Bronchial epithelial cell (primary cell): ENCODE measurements at regions not wholly inside any gene's neighbourhood (a gene's known extent, or its start where the extent isn't known, plus 50 kb on each side); places are given as distances from the start of the nearest gene placed in this dataset.
A peak's percentile ranks its signal among the peaks of the same experiment; 100 is the strongest.

Experiments used
- DNase-seq: peaks from one replicate; pipeline ENCODE4 v3.0.0-alpha.2; 2010; ENCODE audit warnings: low read depth
- FAIRE-seq: peaks from 2 replicates; lab custom pipeline; 2011; peaks lifted over from hg19 to GRCh38; lab: Jason Lieb, UNC
- H3K27me3 ChIP-seq: 2 replicates; pipeline ENCODE4 v1.5.1; 2011; ENCODE audit warnings: low read length; ENCODE audit not compliant: control insufficient read depth, insufficient read depth
- H3K36me3 ChIP-seq: 2 replicates; pipeline ENCODE4 v1.5.1; 2011; ENCODE audit warnings: low read length; ENCODE audit not compliant: control insufficient read depth, insufficient read depth
- H3K4me3 ChIP-seq: 2 replicates; pipeline ENCODE4 v1.5.1; 2011; ENCODE audit warnings: mild to moderate bottlenecking, low read depth, low read length, control low read depth
- CTCF ChIP-seq: IDR thresholded peaks from 2 replicates; pipeline ENCODE4 v1.5.1; 2011; ENCODE audit warnings: mild to moderate bottlenecking, moderate library complexity, low read length, control low read depth, inconsistent platforms; ENCODE audit not compliant: insufficient read depth, severe bottlenecking

GRCh38 chr9:16147726-16148125 is 594.9 kb downstream of the CCDC171 start:
- TF ChIP-seq CTCF = no peak
- Histone ChIP-seq H3K4me3 (no peak overlapping the region), H3K36me3 (no peaks in the 10 kb centered on the region), H3K27me3 (no peaks in the 10 kb centered on the region)
- FAIRE-seq = no peak
- DNase-seq = no peak

GRCh38 chr9:16150501-16150900 is 597.7 kb downstream of the CCDC171 start:
- Histone ChIP-seq H3K36me3 (no peaks in the 10 kb centered on the region), H3K27me3 (no peaks in the 10 kb centered on the region), H3K4me3 (no peak overlapping the region)
- DNase-seq (no peak), FAIRE-seq (no peak)
- no peak for TF ChIP-seq CTCF

- FAIRE-seq (peak; percentile 68), DNase-seq (no peak)
- no peak overlapping the region for H3K4me3 ChIP-seq
- no peaks in the 10 kb centered on the region for H3K27me3 ChIP-seq
- TF ChIP-seq CTCF = no peak
- H3K36me3 ChIP-seq = no peaks in the 10 kb centered on the region
Observed at GRCh38 chr9:16150938-16151650, 598.3 kb downstream of the CCDC171 start.

- no peak for TF ChIP-seq CTCF
- Histone ChIP-seq H3K27me3 (no peaks in the 10 kb centered on the region), H3K4me3 (no peak overlapping the region), H3K36me3 (no peaks in the 10 kb centered on the region)
- FAIRE-seq (no peak), DNase-seq (no peak)
Observed at GRCh38 chr9:16152276-16153101, 599.6 kb downstream of the CCDC171 start.

GRCh38 chr9:16153221-16153620 is 600.4 kb downstream of the CCDC171 start:
- H3K36me3 ChIP-seq = no peaks in the 10 kb centered on the region
- no peaks in the 10 kb centered on the region for H3K27me3 ChIP-seq
- FAIRE-seq = no peak
- no peak overlapping the region for H3K4me3 ChIP-seq
- DNase-seq = no peak
- TF ChIP-seq CTCF = no peak
